ENCODE measurements at regions not wholly inside any gene's neighbourhood (a gene's known extent, or its start where the extent isn't known, plus 50 kb on each side); places are given as distances from the start of the nearest gene placed in this dataset.

GRCh38 chr1:195185736-195186135 lies 1422.5 kb downstream of the KCNT2 start (continued):
- TF ChIP-seq ZNF592 (IDR thresholded peaks at IDR 0.05) (no peak), ZBED1 (IDR thresholded peaks at IDR 0.05; ENCODE audit: borderline replicate concordance) (no peak), MYC (IDR thresholded peaks at IDR 0.05; ENCODE audit: insufficient read depth, insufficient read length, insufficient replicate concordance, low read length, severe bottlenecking) (no peak)

GRCh38 chr1:195185321-195185720 lies 1422.9 kb downstream of the KCNT2 start:
- Histone ChIP-seq H3K27ac (ENCODE audit: control insufficient read depth, insufficient read depth) (no peak overlapping the region), H3K4me2 (ENCODE audit: control insufficient read depth, insufficient read depth) (no peak overlapping the region), H3K79me2 (ENCODE audit: control insufficient read depth, insufficient read depth, low read length) (no peaks in the 10 kb centered on the region), H3K4me1 (ENCODE audit: control insufficient read depth, insufficient read depth, low read length) (no peaks in the 10 kb centered on the region), H3K36me3 (ENCODE audit: control insufficient read depth in 2 of 2, insufficient read depth in 2 of 2, low read length in 1 of 2) (no peaks in the 10 kb centered on the region), H3K4me3 (no peak overlapping the region), H3K9me3 (replicated peaks; ENCODE audit: control insufficient read depth, insufficient read depth, low read length) (no peaks in the 10 kb centered on the region; the same call in 2 of the 3 replicates), H4K20me1 (ENCODE audit: control insufficient read depth, insufficient read depth) (no peaks in the 10 kb centered on the region), H3K27me3 (replicated peaks in 1 of 2; ENCODE audit: control insufficient read depth in 2 of 2, insufficient read depth in 2 of 2, low read length in 1 of 2) (no peaks in the 10 kb centered on the region; a peak in 1 of 4 replicates), H2AFZ (ENCODE audit: control insufficient read depth, low read depth, low read length) (no peak overlapping the region), H3K9ac (ENCODE audit: control insufficient read depth, insufficient read depth, low read length) (no peak overlapping the region)
- 59% methylated on average over 4 of the region's 4 CpGs for WGBS (ENCODE audit: insufficient coverage, insufficient replicate concordance, low lambda C conversion rate, missing lambda C conversion rate)
- CTCF ChIA-PET: no interaction called here
- no TSS peak for BruUV-seq (replicated peaks)
- SMC1A ChIA-PET (ENCODE audit: uncharacterized antibody, unreplicated experiment): no interaction called here
- intact Hi-C loops (cut with micrococcal nuclease; ENCODE audit: unreplicated experiment): no loop called here
- ATAC-seq (no peak), DNase-seq (ENCODE audit: low read depth, low spot score) (no peak), FAIRE-seq (no peak)
- in situ Hi-C loops (cut with MboI): no loop called here
- RAD21 ChIA-PET (ENCODE audit: unreplicated experiment): no interaction called here
- POLR2A ChIA-PET: no interaction called here
- no peak for TF ChIP-seq SMC3 (IDR thresholded peaks at IDR 0.05; ENCODE audit: borderline replicate concordance, low read length)
- no peak for TF ChIP-seq CUX1 (IDR thresholded peaks at IDR 0.05; ENCODE audit: insufficient replicate concordance, low read depth, low read length)
- TF ChIP-seq ELK1 (IDR thresholded peaks at IDR 0.05; ENCODE audit: low read depth, low read length): no peak
- TF ChIP-seq YY1 (IDR thresholded peaks at IDR 0.05; ENCODE audit: low read depth, low read length): no peak
- TF ChIP-seq ZBTB33 (IDR thresholded peaks at IDR 0.05): no peak
- no peak for TF ChIP-seq ZNF217 (IDR thresholded peaks at IDR 0.05)
